ENCODE measurements at regions not wholly inside any gene's neighbourhood (a gene's known extent, or its start where the extent isn't known, plus 50 kb on each side); places are given as distances from the start of the nearest gene placed in this dataset.

GRCh38 chr15:96610757-96611156 is 280.3 kb downstream of the NR2F2 start:
- no peak for TF ChIP-seq CTCF (IDR thresholded peaks at IDR 0.05)
- TF ChIP-seq EP300 (IDR thresholded peaks at IDR 0.05), result no peak
- no peak for TF ChIP-seq POLR2AphosphoS5 (IDR thresholded peaks at IDR 0.05)
